T47D (cell line): ENCODE measurements at regions not wholly inside any gene's neighbourhood (a gene's known extent, or its start where the extent isn't known, plus 50 kb on each side); places are given as distances from the start of the nearest gene placed in this dataset.

Experiments used
- DNase-seq, 2 experiments: peaks; one replicate each; pipeline versions ENCODE4 v3.0.0 to v3.0.0-alpha.2; 2011 to 2012; ENCODE audit warnings: low read depth in 1 of 2, low spot score in 1 of 2
- JUND ChIP-seq: IDR thresholded peaks from 2 replicates; pipeline ENCODE4 v1.6.1; 2012; ENCODE audit warnings: low read depth
- in situ Hi-C: cut with HindIII; loops from 2 replicates; pipeline ENCODE4 v1.10.0; 2016; ENCODE audit warnings: low sequenced_read_pairs, low pct_unique_long_range_greater_than_20kb

GRCh38 chr6:104022126-104022525, 837.6 kb downstream of the HACE1 start:
- in situ Hi-C loops = no loop called here
- no peak for TF ChIP-seq JUND
- no peak for DNase-seq

- in situ Hi-C loops = no loop called here
- no peak for TF ChIP-seq JUND
- DNase-seq = no peak
These were observed 840.5 kb downstream of the HACE1 start for GRCh38 chr6:104019075-104019753.

- TF ChIP-seq JUND = no peak
- no peak for DNase-seq
- in situ Hi-C loops = no loop called here
These were observed 842.0 kb downstream of the HACE1 start for GRCh38 chr6:104017410-104018381.

- no peak for TF ChIP-seq JUND
- no peak for DNase-seq
- in situ Hi-C loops = no loop called here
These were observed 845.4 kb downstream of the HACE1 start for GRCh38 chr6:104014163-104014959.

GRCh38 chr6:104013312-104013971, 846.3 kb downstream of the HACE1 start:
- no peak for TF ChIP-seq JUND
- no peak for DNase-seq
- in situ Hi-C loops = no loop called here

GRCh38 chr6:104010897-104011296, 848.8 kb downstream of the HACE1 start:
- in situ Hi-C loops = no loop called here
- no peak for TF ChIP-seq JUND
- no peak for DNase-seq

GRCh38 chr6:104003803-104004516, 855.8 kb downstream of the HACE1 start:
- TF ChIP-seq JUND = no peak
- in situ Hi-C loops = no loop called here
- DNase-seq = peak; percentile 3 to 57

GRCh38 chr6:103995571-103995970, 864.1 kb downstream of the HACE1 start:
- no peak for TF ChIP-seq JUND
- no peak for DNase-seq
- in situ Hi-C loops = no loop called here

- DNase-seq = no peak
- in situ Hi-C loops = no loop called here
- TF ChIP-seq JUND = no peak
These were observed 875.9 kb downstream of the HACE1 start for GRCh38 chr6:103983860-103984259.

- TF ChIP-seq JUND = no peak
- in situ Hi-C loops = no loop called here
- DNase-seq = no peak
These were observed 876.7 kb downstream of the HACE1 start for GRCh38 chr6:103983011-103983410.

GRCh38 chr6:103982574-103982973, 877.1 kb downstream of the HACE1 start:
- no peak for TF ChIP-seq JUND
- no peak for DNase-seq
- in situ Hi-C loops = no loop called here
